ENCODE measurements at regions not wholly inside any gene's neighbourhood (a gene's known extent, or its start where the extent isn't known, plus 50 kb on each side); places are given as distances from the start of the nearest gene placed in this dataset.

GRCh38 chr11:15779518-15779917, 576.8 kb downstream of the SOX6 start:
- TF ChIP-seq POLR2A (IDR thresholded peaks at IDR 0.05; ENCODE audit: low read depth, low read length): no peak
- TF ChIP-seq POLR2AphosphoS5 (IDR thresholded peaks at IDR 0.05; ENCODE audit: low read depth, low read length): no peak
